ENCODE measurements at regions not wholly inside any gene's neighbourhood (a gene's known extent, or its start where the extent isn't known, plus 50 kb on each side); places are given as distances from the start of the nearest gene placed in this dataset.

DNA sequence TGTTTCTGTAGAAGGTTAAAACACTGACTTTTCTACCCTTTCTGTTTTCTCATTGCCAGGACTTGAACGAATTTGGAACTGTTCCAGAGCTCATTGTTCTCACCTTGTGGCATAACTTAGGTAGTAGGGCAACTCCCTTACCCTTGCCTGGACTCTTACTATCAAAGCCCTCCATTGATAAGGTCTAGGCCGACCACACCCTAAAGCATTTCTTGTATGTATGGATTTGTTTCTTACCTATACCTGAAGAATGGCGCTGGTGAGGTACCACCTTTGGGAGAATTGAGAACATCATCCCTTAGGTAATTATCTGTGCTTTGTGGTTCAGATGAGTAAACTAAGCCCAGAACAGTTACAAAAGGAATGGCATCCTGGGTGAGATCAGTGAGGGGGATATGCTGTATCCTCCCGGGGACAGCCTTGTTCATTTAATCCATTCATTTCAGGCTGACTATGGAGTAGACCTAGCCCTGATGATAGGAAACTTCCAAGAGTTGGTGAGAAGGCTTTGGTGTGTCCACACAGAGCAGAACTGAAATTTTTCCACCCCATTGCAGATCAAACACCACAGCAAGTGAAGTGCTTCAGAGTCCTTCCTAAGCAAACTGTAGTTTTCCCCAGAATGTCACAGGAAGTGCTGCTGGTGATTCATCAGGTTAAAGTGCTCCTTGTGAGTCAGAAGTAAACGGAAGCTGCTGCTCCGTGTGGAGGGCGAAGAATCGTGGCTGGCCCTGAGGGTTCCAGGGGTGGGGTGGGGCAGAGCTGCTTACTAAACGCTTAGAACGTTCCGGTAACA is 113.0 kb downstream of the TEX26 start:
- intact Hi-C loops (cut with DNase I) = loop anchor here (10.0 kb wide), 2 partner anchors 141 to 371 kb away; partner anchors contain the start of gene MEDAG
- Histone ChIP-seq H3K36me3 (no peaks in the 10 kb centered on the region), H3K27ac (peak overlapping the region; percentile 77), H3K4me3 (no peak overlapping the region), H3K4me1 (peaks cover 40% of the 10 kb centered on the region), H3K27me3 (no peaks in the 10 kb centered on the region), H3K9me3 (no peaks in the 10 kb centered on the region)
- peak in 1 of 2 donors; percentile 90 for TF ChIP-seq POLR2AphosphoS5 (IDR thresholded peaks at IDR 0.05; ENCODE audit: insufficient read depth in 1 of 2, low read depth in 1 of 2)
- TF ChIP-seq POLR2A (IDR thresholded peaks at IDR 0.05) = no peak
- TF ChIP-seq CTCF (IDR thresholded peaks at IDR 0.05) = no peak
- no peak for DNase-seq (ENCODE audit: extremely low spot score in 2 of 2)

GRCh38 chr13:31044364-31045285 is 112.2 kb downstream of the TEX26 start:
- no peak for DNase-seq (ENCODE audit: extremely low spot score in 2 of 2)
- Histone ChIP-seq H3K4me3 (no peak overlapping the region), H3K36me3 (no peaks in the 10 kb centered on the region), H3K27me3 (no peaks in the 10 kb centered on the region), H3K27ac (peak overlapping the region; percentile 77), H3K9me3 (no peaks in the 10 kb centered on the region), H3K4me1 (peaks cover 40% of the 10 kb centered on the region)
- intact Hi-C loops (cut with DNase I) = loop anchor here (10.0 kb wide), 2 partner anchors 140 to 370 kb away; partner anchors contain the start of gene MEDAG
- TF ChIP-seq CTCF (IDR thresholded peaks at IDR 0.05) (peak; percentile 76 to 90 (median 87)), POLR2AphosphoS5 (IDR thresholded peaks at IDR 0.05; ENCODE audit: insufficient read depth in 1 of 2, low read depth in 1 of 2) (peak in 1 of 2 donors; percentile 29), POLR2A (IDR thresholded peaks at IDR 0.05) (no peak)

GRCh38 chr13:31043957-31044356 is 111.5 kb downstream of the TEX26 start:
- Histone ChIP-seq H3K27ac (no peak overlapping the region), H3K9me3 (no peaks in the 10 kb centered on the region), H3K4me1 (peaks cover 40% of the 10 kb centered on the region), H3K4me3 (no peak overlapping the region), H3K27me3 (no peaks in the 10 kb centered on the region), H3K36me3 (no peaks in the 10 kb centered on the region)
- no peak for TF ChIP-seq POLR2AphosphoS5 (IDR thresholded peaks at IDR 0.05; ENCODE audit: insufficient read depth in 1 of 2, low read depth in 1 of 2)
- intact Hi-C loops (cut with DNase I) = loop anchor here (10.0 kb wide), 2 partner anchors 139 to 369 kb away; partner anchors contain the start of gene MEDAG
- no peak for DNase-seq (ENCODE audit: extremely low spot score in 2 of 2)

DNA sequence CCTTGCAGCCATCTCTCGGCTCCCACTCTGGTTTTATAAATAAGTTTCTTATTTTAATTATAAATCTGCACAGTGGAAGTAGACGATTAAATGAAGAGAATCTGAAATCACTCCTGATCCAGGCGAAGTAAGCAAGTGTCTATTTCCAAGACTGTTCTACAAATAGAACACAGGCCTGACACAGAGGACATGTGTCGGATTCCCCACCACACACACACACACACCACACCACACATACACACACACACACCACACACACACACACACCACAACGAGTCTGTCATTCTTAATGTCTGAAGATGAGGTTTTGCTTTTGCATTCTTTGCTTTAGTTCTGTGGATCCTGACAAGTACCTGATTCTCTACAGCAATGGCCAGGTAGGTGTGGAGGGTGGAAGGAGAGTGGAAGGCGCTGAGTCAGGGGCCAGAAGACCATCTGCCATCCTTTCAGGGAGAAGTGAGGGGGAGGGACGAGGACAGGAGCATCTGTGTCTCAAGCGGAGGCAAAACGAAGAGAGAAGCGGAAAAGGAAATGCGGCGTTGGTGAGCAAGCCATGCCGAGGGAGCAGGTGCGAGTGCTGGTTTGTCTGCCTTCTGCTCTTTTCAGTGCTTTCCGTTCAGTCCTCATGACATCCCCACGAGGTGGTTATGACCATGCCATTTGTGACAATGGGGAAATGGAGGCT is 110.2 kb downstream of the TEX26 start:
- no peak for TF ChIP-seq POLR2AphosphoS5 (IDR thresholded peaks at IDR 0.05; ENCODE audit: insufficient read depth in 1 of 2, low read depth in 1 of 2)
- TF ChIP-seq CTCF (IDR thresholded peaks at IDR 0.05) = no peak
- no peak for TF ChIP-seq POLR2A (IDR thresholded peaks at IDR 0.05)
- Histone ChIP-seq H3K9me3 (no peaks in the 10 kb centered on the region), H3K27me3 (no peaks in the 10 kb centered on the region), H3K4me3 (no peak overlapping the region), H3K4me1 (peaks cover 39% of the 10 kb centered on the region), H3K36me3 (no peaks in the 10 kb centered on the region), H3K27ac (no peak overlapping the region)
- DNase-seq (ENCODE audit: extremely low spot score in 2 of 2) = no peak
- intact Hi-C loops (cut with DNase I) = loop anchor here (10.0 kb wide), 2 partner anchors 138 to 368 kb away; partner anchors contain the start of gene MEDAG

DNA sequence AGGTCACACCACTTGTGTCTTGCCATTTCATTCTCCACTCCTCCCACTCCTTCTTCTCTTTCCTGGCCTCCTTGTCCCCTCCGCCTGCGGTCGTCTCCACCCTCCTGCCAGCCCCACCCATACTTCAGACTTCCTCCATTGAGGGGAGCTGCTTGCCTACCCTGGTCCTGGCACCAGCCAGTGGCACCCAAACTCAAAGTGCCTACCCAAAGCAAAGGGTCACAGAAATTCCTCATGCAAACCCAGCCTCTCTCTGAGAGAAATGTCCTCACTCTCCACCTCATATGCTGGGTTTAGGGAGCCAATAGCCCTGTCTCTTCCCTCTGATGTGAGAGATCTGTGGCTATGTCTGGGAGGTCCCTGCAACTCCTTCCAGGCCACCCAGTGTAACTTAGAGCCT is 109.6 kb downstream of the TEX26 start:
- DNase-seq (ENCODE audit: extremely low spot score in 2 of 2) = no peak
- Histone ChIP-seq H3K27me3 (no peaks in the 10 kb centered on the region), H3K4me1 (peaks cover 33% of the 10 kb centered on the region), H3K36me3 (no peaks in the 10 kb centered on the region), H3K4me3 (no peak overlapping the region), H3K9me3 (no peaks in the 10 kb centered on the region), H3K27ac (no peak overlapping the region)
- intact Hi-C loops (cut with DNase I) = loop anchor here (10.0 kb wide), 2 partner anchors 137 to 367 kb away; partner anchors contain the start of gene MEDAG
- TF ChIP-seq CTCF (IDR thresholded peaks at IDR 0.05) (no peak), POLR2A (IDR thresholded peaks at IDR 0.05) (no peak), POLR2AphosphoS5 (IDR thresholded peaks at IDR 0.05; ENCODE audit: insufficient read depth in 1 of 2, low read depth in 1 of 2) (no peak)

All from vagina (tissue), 2 donors.